MCF 10A (cell line): ENCODE measurements at regions not wholly inside any gene's neighbourhood (a gene's known extent, or its start where the extent isn't known, plus 50 kb on each side); places are given as distances from the start of the nearest gene placed in this dataset.

ENCODE experiments used
- BruUV-seq: library from RNA; stranded (reverse); fragments of 400-500 nt; replicated peaks from 2 replicates; lab custom pipeline; 2021; lab: Mats Ljungman, UMichigan
- CTCF ChIA-PET: fragments of 300-600 bp; sonication (Branson Sonifier 250); formaldehyde crosslinking; extraction: SDS; loops from one replicate; lab custom pipeline; 2021; ENCODE audit warnings: antibody characterized with exemption, inconsistent platforms; lab: Yijun Ruan, JAX
- POLR2A ChIA-PET: fragments of 300-600, 350-650 bp; sonication (Branson Sonifier 250); formaldehyde crosslinking; extraction: SDS; loops from one replicate; lab custom pipeline; 2020; ENCODE audit warnings: antibody characterized with exemption, inconsistent platforms; lab: Yijun Ruan, JAX
- DNase-seq: peaks from one replicate; pipeline ENCODE4 v3.0.0-alpha.2; 2018; ENCODE audit not compliant: unreplicated experiment
- H3K27ac Mint-ChIP-seq: one replicate; pipeline ENCODE4 v1.8.0; 2022; ENCODE audit warnings: mild to moderate bottlenecking, low read depth, mixed read lengths; ENCODE audit not compliant: unreplicated experiment
- H3K27me3 Mint-ChIP-seq: one replicate; pipeline ENCODE4 v1.8.0; 2022; ENCODE audit warnings: mixed read lengths; ENCODE audit not compliant: insufficient read depth, unreplicated experiment
- H3K36me3 Mint-ChIP-seq: one replicate; pipeline ENCODE4 v1.8.0; 2022; ENCODE audit warnings: mild to moderate bottlenecking, moderate library complexity, mixed read lengths; ENCODE audit not compliant: insufficient read depth, unreplicated experiment
- H3K4me1 Mint-ChIP-seq: one replicate; pipeline ENCODE4 v1.8.0; 2022; ENCODE audit warnings: mixed read lengths; ENCODE audit not compliant: insufficient read depth, unreplicated experiment
- H3K4me3 Mint-ChIP-seq: one replicate; pipeline ENCODE4 v1.8.0; 2022; ENCODE audit warnings: mild to moderate bottlenecking, moderate library complexity, mixed read lengths; ENCODE audit not compliant: unreplicated experiment
- H3K9me3 Mint-ChIP-seq: one replicate; pipeline ENCODE4 v1.8.0; 2022; ENCODE audit warnings: mixed read lengths; ENCODE audit not compliant: unreplicated experiment
- CTCF ChIP-seq: fragments of 200-600 bp; IDR thresholded peaks from one replicate; pipeline ENCODE4 v1.8.0; 2022; ENCODE audit warnings: antibody characterized with exemption, mild to moderate bottlenecking; ENCODE audit not compliant: unreplicated experiment
- intact Hi-C: fragments of 100-400 bp; cut with micrococcal nuclease; formaldehyde crosslinking; loops from 2 replicates; pipeline ENCODE4 v1.14.1; 2022

GRCh38 chr13:110811771-110812120 is 98.2 kb downstream of the ING1 start:
- H3K4me1 Mint-ChIP-seq, result peaks cover 5% of the 10 kb centered on the region
- H3K27ac Mint-ChIP-seq, result no peak overlapping the region
- no peak overlapping the region for H3K4me3 Mint-ChIP-seq
- CTCF ChIA-PET, result interaction anchor here (0.6 kb wide), 1 partner anchor 220 kb away, joined by 4 read pairs; no protein-coding TSS in a partner anchor
- no peaks in the 10 kb centered on the region for H3K36me3 Mint-ChIP-seq
- H3K9me3 Mint-ChIP-seq, result no peaks in the 10 kb centered on the region
- POLR2A ChIA-PET, result no interaction called here
- intact Hi-C loops, result no loop called here
- no peak for TF ChIP-seq CTCF
- BruUV-seq, result no TSS peak
- H3K27me3 Mint-ChIP-seq, result peaks cover 42% of the 10 kb centered on the region
- DNase-seq, result no peak

GRCh38 chr13:110812121-110812868 is 98.8 kb downstream of the ING1 start:
- no peaks in the 10 kb centered on the region for H3K9me3 Mint-ChIP-seq
- BruUV-seq, result no TSS peak
- peaks cover 40% of the 10 kb centered on the region for H3K27me3 Mint-ChIP-seq
- DNase-seq, result no peak
- H3K36me3 Mint-ChIP-seq, result no peaks in the 10 kb centered on the region
- no peak overlapping the region for H3K4me3 Mint-ChIP-seq
- peaks cover 5% of the 10 kb centered on the region for H3K4me1 Mint-ChIP-seq
- no peak overlapping the region for H3K27ac Mint-ChIP-seq
- no peak for TF ChIP-seq CTCF
- intact Hi-C loops, result no loop called here
- ChIA-PET CTCF (interaction anchor here (0.6 kb wide), 1 partner anchor 221 kb away, joined by 4 read pairs; no protein-coding TSS in a partner anchor), POLR2A (no interaction called here)

GRCh38 chr13:110812869-110813645 is 99.6 kb downstream of the ING1 start:
- no peak overlapping the region for H3K27ac Mint-ChIP-seq
- DNase-seq, result no peak
- TF ChIP-seq CTCF, result no peak
- CTCF ChIA-PET, result no interaction called here
- peaks cover 32% of the 10 kb centered on the region for H3K27me3 Mint-ChIP-seq
- no peak overlapping the region for H3K4me3 Mint-ChIP-seq
- POLR2A ChIA-PET, result no interaction called here
- H3K4me1 Mint-ChIP-seq, result peaks cover 5% of the 10 kb centered on the region
- no peaks in the 10 kb centered on the region for H3K9me3 Mint-ChIP-seq
- H3K36me3 Mint-ChIP-seq, result no peaks in the 10 kb centered on the region
- intact Hi-C loops, result no loop called here
- no TSS peak for BruUV-seq
